Upper lobe of left lung (tissue), 6 donors: ENCODE measurements at regions not wholly inside any gene's neighbourhood (a gene's known extent, or its start where the extent isn't known, plus 50 kb on each side); places are given as distances from the start of the nearest gene placed in this dataset.

Experiments
- ATAC-seq, 2 donors: fragments of 200-7000 bp; cut with Tn5 transposase; one replicate each; pipeline ENCODE4 v1.9.1; 2022; ENCODE audit warnings: mild to moderate bottlenecking in 2 of 2, moderate library complexity in 2 of 2; ENCODE audit not compliant: low FRiP score in 2 of 2
- DNase-seq, 2 donors: peaks; one replicate each; pipeline ENCODE4 v3.0.0-alpha.2; 2019 to 2020
- H3K27ac ChIP-seq, 4 donors: fragments of 200-600 bp; sonication (generic); one replicate each; pipeline ENCODE4 v1.5.1; 2016 to 2019
- H3K27me3 ChIP-seq, 4 donors: fragments of 200-600 bp; sonication (generic); one replicate each; pipeline ENCODE4 v1.5.1; 2017 to 2019
- H3K36me3 ChIP-seq, 4 donors: fragments of 200-600 bp; sonication (generic); one replicate each; pipeline ENCODE4 v1.5.1; 2016 to 2019
- H3K4me1 ChIP-seq, 4 donors: fragments of 200-600 bp; sonication (generic); one replicate each; pipeline ENCODE4 v1.5.1; 2018 to 2019
- H3K4me3 ChIP-seq, 4 donors: fragments of 200-600 bp; sonication (generic); one replicate each; pipeline ENCODE4 v1.5.1; 2017 to 2019; ENCODE audit warnings: mild to moderate bottlenecking in 2 of 4, moderate library complexity in 1 of 4
- H3K9me3 ChIP-seq, 4 donors: fragments of 200-600 bp; sonication (generic); one replicate each; pipeline ENCODE4 v1.5.1; 2018 to 2019
- CTCF ChIP-seq, 6 experiments: fragments of 450-650 bp in 4 of 6; fragments of 200-600 bp in 2 of 6; sonication (generic) in 2 of 6; IDR thresholded peaks; one replicate each; pipeline ENCODE4 v1.5.1; 2016 to 2019; ENCODE audit warnings: antibody characterized with exemption in 6 of 6
- EP300 ChIP-seq, 4 donors: sonication (generic); formaldehyde crosslinking; IDR thresholded peaks; one replicate each; pipeline ENCODE4 v1.5.1; 2017; ENCODE audit warnings: antibody characterized with exemption in 4 of 4, control low read depth in 2 of 4
- POLR2A ChIP-seq, 4 donors: fragments of 450-650 bp; IDR thresholded peaks; one replicate each; pipeline ENCODE4 v1.5.1; 2016 to 2017; ENCODE audit warnings: antibody characterized with exemption in 4 of 4, mild to moderate bottlenecking in 2 of 4
- POLR2AphosphoS5 ChIP-seq, 2 donors: sonication (generic); formaldehyde crosslinking; IDR thresholded peaks; one replicate each; pipeline ENCODE4 v1.5.1; 2017; ENCODE audit warnings: antibody characterized with exemption in 2 of 2
- WGBS, 2 donors: methylation state at CpG; one replicate each; pipeline ENCODE4 v1.1.5; 2017 to 2018; 5-methylcytosine and 5-hydroxymethylcytosine counted together
- donor health status: DM: no; HTN: no; CAD: no; lungs with moderate emphysema.
- donor health status: DM: no; HTN: yes; CAD: no; lungs with severe emphysema.

DNA sequence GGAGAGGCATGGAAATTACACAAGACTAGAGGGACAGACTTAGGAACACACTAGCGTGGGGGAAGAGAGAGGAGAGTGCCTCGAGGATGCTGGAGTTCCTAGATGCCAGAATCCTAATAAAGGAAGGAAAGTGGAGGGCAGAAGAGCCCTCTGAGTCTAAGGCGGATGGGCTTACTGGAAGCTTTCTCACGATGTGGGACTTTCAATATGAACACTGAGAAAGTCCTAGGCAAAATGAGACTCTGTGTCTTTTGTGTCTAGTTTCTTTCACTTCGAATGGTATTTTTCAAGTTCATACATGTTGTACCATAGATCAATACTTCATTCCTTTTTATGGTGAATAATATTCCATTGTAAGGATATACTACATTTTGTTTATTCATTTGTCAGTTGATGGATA is 239.4 kb downstream of the NSG2 start:
- TF ChIP-seq EP300 (IDR thresholded peaks at IDR 0.05) = no peak
- TF ChIP-seq POLR2A (IDR thresholded peaks at IDR 0.05) = no peak
- TF ChIP-seq POLR2AphosphoS5 (IDR thresholded peaks at IDR 0.05) = no peak
- TF ChIP-seq CTCF (IDR thresholded peaks at IDR 0.05) = no peak
- ATAC-seq (no peak), DNase-seq (no peak)
- Histone ChIP-seq H3K36me3 (no peaks in the 10 kb centered on the region), H3K27me3 (no peaks in the 10 kb centered on the region), H3K27ac (no peak overlapping the region), H3K4me1 (no peaks in the 10 kb centered on the region), H3K9me3 (peaks cover 0 to under 1% (median 0%) of the 10 kb centered on the region in 4 donors), H3K4me3 (no peak overlapping the region)
- WGBS, 2 donors = 56 to 76% methylated on average over 5 of the region's 5 CpGs

DNA sequence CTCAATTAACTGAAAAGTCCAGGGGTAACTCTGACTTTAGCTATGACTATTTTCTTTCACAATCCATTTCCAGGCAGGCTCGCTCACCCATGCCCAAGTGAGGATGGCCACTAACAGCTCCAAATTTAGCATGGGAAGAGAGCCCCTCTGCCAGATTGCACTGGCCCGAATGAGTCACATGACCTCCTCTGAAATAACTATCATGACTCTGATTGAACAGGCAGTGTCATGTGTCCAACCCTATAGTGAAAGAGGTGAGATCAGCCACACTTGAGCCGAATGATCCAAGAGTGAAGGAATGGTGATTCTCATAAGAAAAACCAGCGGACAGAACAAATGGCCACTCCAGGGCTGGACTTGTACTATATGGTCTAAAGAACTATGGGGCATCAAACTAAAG is 242.3 kb downstream of the NSG2 start:
- no peak overlapping the region for H3K4me3 ChIP-seq
- no peak overlapping the region for H3K27ac ChIP-seq
- no peaks in the 10 kb centered on the region for H3K36me3 ChIP-seq
- ATAC-seq = no peak
- peaks cover 0 to 4% (median 2%) of the 10 kb centered on the region in 4 donors for H3K9me3 ChIP-seq
- H3K4me1 ChIP-seq = no peaks in the 10 kb centered on the region
- TF ChIP-seq POLR2AphosphoS5 (IDR thresholded peaks at IDR 0.05) = no peak
- no peak for TF ChIP-seq EP300 (IDR thresholded peaks at IDR 0.05)
- TF ChIP-seq POLR2A (IDR thresholded peaks at IDR 0.05) = no peak
- no peak for TF ChIP-seq CTCF (IDR thresholded peaks at IDR 0.05)
- H3K27me3 ChIP-seq = no peaks in the 10 kb centered on the region
- WGBS, 2 donors = 87 to 88% methylated on average over 4 of the region's 4 CpGs
- DNase-seq = no peak

DNA sequence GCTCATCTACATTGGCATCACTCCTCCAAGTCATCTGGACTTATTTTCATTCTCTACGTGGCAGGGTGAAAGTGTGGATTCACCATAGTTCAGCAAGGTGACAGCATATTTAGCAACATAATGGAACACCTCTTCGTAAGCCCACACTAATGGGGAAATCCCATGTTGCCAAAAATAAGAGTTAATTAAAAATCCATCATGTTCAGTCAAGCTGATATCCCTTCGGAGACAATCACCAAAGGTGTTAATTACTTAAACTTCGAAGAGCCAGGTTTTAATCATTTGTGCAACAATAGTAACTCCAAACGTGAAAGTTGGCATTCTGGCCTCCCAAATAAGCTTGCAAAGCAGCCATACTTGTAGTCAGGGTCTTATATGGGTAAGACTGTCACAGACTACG is 242.9 kb downstream of the NSG2 start:
- no peak for DNase-seq
- H3K27ac ChIP-seq = no peak overlapping the region
- H3K4me1 ChIP-seq = no peaks in the 10 kb centered on the region
- 74 to 77% methylated on average over 6 of the region's 6 CpGs for WGBS, 2 donors
- H3K9me3 ChIP-seq = peaks cover 0 to 4% (median 2%) of the 10 kb centered on the region in 4 donors
- no peaks in the 10 kb centered on the region for H3K27me3 ChIP-seq
- ATAC-seq = no peak
- TF ChIP-seq CTCF (IDR thresholded peaks at IDR 0.05) (no peak), EP300 (IDR thresholded peaks at IDR 0.05) (no peak), POLR2A (IDR thresholded peaks at IDR 0.05) (no peak), POLR2AphosphoS5 (IDR thresholded peaks at IDR 0.05) (no peak)
- no peak overlapping the region for H3K4me3 ChIP-seq
- H3K36me3 ChIP-seq = no peaks in the 10 kb centered on the region

GRCh38 chr5:174291162-174291561 is 245.7 kb downstream of the NSG2 start:
- no peak overlapping the region for H3K4me3 ChIP-seq
- peaks cover 0 to 4% (median 2%) of the 10 kb centered on the region in 4 donors for H3K9me3 ChIP-seq
- no peaks in the 10 kb centered on the region for H3K36me3 ChIP-seq
- 61 to 70% methylated on average over 3 of the region's 3 CpGs for WGBS, 2 donors
- H3K27ac ChIP-seq = no peak overlapping the region
- DNase-seq (no peak), ATAC-seq (no peak)
- H3K4me1 ChIP-seq = no peaks in the 10 kb centered on the region
- no peaks in the 10 kb centered on the region for H3K27me3 ChIP-seq
- TF ChIP-seq CTCF (IDR thresholded peaks at IDR 0.05) = no peak
- no peak for TF ChIP-seq POLR2AphosphoS5 (IDR thresholded peaks at IDR 0.05)
- TF ChIP-seq EP300 (IDR thresholded peaks at IDR 0.05) = no peak
- TF ChIP-seq POLR2A (IDR thresholded peaks at IDR 0.05) = no peak

DNA sequence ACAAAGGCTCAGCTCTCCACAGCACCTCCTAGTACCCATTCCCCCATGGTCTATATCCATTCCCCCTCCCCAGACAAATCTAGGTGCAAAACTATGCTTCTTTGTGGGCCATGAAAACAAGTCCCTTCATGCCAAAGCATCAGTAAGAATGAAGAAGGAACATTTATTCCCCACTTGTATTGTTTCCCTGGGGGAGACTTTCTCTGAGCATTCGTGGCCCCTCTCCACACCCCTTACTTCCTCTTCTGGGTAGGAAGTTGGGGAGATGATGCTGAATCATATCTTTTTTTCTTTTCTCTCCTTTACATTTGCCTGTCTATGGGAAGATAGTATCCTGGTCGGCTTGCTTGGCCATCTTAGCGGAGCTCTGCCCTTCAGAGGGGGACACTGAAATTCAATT is 246.8 kb downstream of the NSG2 start:
- DNase-seq = no peak
- TF ChIP-seq POLR2AphosphoS5 (IDR thresholded peaks at IDR 0.05) (no peak), POLR2A (IDR thresholded peaks at IDR 0.05) (no peak), CTCF (IDR thresholded peaks at IDR 0.05) (no peak), EP300 (IDR thresholded peaks at IDR 0.05) (no peak)
- WGBS, 2 donors = 86 to 87% methylated on average over 3 of the region's 3 CpGs
- H3K4me1 ChIP-seq = no peaks in the 10 kb centered on the region
- H3K36me3 ChIP-seq = no peaks in the 10 kb centered on the region
- no peaks in the 10 kb centered on the region for H3K27me3 ChIP-seq
- no peak overlapping the region for H3K4me3 ChIP-seq
- ATAC-seq = no peak
- no peak overlapping the region for H3K27ac ChIP-seq
- peaks cover 0 to 4% (median 2%) of the 10 kb centered on the region in 4 donors for H3K9me3 ChIP-seq
